ENCODE measurements at regions not wholly inside any gene's neighbourhood (a gene's known extent, or its start where the extent isn't known, plus 50 kb on each side); places are given as distances from the start of the nearest gene placed in this dataset.

GRCh38 chr12:77725611-77726010, 105.1 kb upstream of the NAV3 start:
- no peak for ATAC-seq (ENCODE audit: poor library complexity)
- intact Hi-C loops (cut with DNase I) = no loop called here
- no peak for DNase-seq

GRCh38 chr12:77724367-77724957, 106.2 kb upstream of the NAV3 start:
- intact Hi-C loops (cut with DNase I) = loop anchor here (5.0 kb wide), 1 partner anchor 203 kb away; no protein-coding TSS in a partner anchor
- DNase-seq (no peak), ATAC-seq (ENCODE audit: poor library complexity) (peak; percentile 84)

GRCh38 chr12:77723308-77723707, 107.4 kb upstream of the NAV3 start:
- no peak for ATAC-seq (ENCODE audit: poor library complexity)
- intact Hi-C loops (cut with DNase I) = loop anchor here (5.0 kb wide), 1 partner anchor 204 kb away; no protein-coding TSS in a partner anchor

GRCh38 chr12:77722536-77722935, 108.2 kb upstream of the NAV3 start:
- ATAC-seq (ENCODE audit: poor library complexity) (no peak), DNase-seq (no peak)
- intact Hi-C loops (cut with DNase I) = loop anchor here (5.0 kb wide), 1 partner anchor 205 kb away; no protein-coding TSS in a partner anchor

More at GRCh38 chr12:77723308-77723707, 107.4 kb upstream of the NAV3 start:
- DNase-seq = no peak

GRCh38 chr12:77720258-77720657, 110.4 kb upstream of the NAV3 start:
- intact Hi-C loops (cut with DNase I) = loop anchor here (5.0 kb wide), 1 partner anchor 207 kb away; no protein-coding TSS in a partner anchor
- no peak for ATAC-seq (ENCODE audit: poor library complexity)

DNA sequence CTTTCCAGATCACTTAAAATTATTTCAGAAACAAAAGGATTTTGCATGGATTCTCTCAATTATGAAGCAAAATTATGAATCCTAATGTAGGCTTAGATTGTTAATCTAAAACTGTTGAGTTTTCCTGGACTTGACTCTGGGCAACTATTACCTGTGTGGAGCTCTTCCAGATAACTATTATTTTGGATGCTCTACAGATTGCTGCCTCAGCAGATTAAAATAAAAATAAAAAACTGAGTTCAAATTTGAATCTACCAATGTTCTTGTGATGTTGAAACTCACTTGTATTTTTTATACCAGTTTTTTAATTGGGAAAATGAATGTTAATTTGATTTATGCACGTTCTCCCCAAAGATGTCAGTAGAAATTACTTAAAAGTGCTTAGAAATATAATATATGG, 120.5 kb upstream of the NAV3 start:
- DNase-seq (no peak), ATAC-seq (ENCODE audit: poor library complexity) (no peak)
- intact Hi-C loops (cut with DNase I) = no loop called here

More at GRCh38 chr12:77720258-77720657, 110.4 kb upstream of the NAV3 start:
- DNase-seq = no peak

- no peak for ATAC-seq (ENCODE audit: poor library complexity)
- intact Hi-C loops (cut with DNase I) = no loop called here
- DNase-seq = no peak
These were observed 133.6 kb upstream of the NAV3 start for GRCh38 chr12:77697126-77697525.

GRCh38 chr12:77696183-77696582, 134.5 kb upstream of the NAV3 start:
- ATAC-seq (ENCODE audit: poor library complexity) = no peak
- intact Hi-C loops (cut with DNase I) = no loop called here
- DNase-seq = no peak

DNA sequence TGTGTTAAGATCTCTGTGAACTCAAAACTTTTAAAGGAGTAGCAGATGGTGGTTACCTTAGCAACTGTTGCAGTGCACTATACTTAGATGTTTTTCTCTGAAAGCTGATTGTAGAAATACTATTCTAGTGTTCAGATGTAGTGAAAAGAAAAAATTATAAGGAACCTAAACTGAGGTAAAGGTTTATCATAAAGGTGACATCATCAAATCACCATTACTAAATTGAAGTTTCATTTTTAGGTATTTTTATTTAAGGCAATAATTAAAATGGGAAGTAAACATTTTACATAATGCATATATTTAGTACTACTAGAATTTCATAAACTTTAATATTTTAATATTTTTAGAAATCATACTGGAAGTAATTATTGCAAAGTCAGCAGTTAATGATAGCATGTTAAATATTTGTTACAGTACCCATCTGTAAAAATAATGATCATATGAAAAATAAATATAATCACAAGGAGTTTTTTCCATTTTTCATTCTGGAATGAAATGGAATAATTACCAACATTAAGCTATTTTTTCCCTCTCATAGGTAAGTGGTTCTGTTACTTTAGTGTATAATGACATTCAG, 141.1 kb upstream of the NAV3 start:
- intact Hi-C loops (cut with DNase I) = loop anchor here (5.0 kb wide), 1 partner anchor 537 kb away; no protein-coding TSS in a partner anchor
- ATAC-seq (ENCODE audit: poor library complexity) (no peak), DNase-seq (no peak)

DNA sequence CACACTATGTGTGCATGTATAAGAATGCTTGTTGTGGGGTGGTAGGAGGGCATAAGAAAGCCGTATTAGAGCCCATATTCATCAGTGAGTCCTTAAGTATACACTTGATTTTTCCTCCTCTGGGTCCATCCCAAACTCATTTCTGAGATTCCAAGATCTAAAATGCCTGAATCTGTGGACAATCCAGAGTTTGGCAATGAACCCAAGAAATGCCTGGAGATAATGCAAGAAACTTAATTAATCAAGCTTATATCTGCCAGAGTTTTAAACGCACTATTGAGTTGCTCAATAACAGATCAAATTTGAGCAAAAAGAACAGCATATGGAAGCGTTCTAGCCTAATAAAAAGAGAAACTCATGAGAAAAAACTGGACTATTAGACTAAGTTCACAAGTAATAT, 143.4 kb upstream of the NAV3 start:
- ATAC-seq (ENCODE audit: poor library complexity) (no peak), DNase-seq (no peak)
- intact Hi-C loops (cut with DNase I) = loop anchor here (5.0 kb wide), 1 partner anchor 535 kb away; no protein-coding TSS in a partner anchor

DNA sequence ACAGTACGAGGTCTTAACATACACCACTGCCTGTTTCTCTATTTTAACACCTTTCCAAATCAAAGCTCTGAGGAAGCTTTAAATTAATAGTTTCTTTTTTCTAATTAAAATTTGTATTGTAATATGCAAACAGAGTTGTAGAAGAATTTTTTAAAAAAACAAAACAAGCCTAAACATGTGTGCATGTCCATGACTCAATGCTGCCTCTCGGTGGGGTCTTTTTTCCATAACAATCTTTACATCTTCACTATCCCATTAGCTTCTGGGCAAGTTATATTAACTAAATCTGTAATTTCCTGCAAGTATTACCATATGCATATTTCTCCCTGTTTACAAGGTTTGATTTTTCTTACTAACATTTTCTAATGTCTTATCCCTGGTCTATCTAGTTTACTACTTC, 143.9 kb upstream of the NAV3 start:
- intact Hi-C loops (cut with DNase I) = loop anchor here (5.0 kb wide), 1 partner anchor 534 kb away; no protein-coding TSS in a partner anchor
- no peak for DNase-seq
- no peak for ATAC-seq (ENCODE audit: poor library complexity)

DNA sequence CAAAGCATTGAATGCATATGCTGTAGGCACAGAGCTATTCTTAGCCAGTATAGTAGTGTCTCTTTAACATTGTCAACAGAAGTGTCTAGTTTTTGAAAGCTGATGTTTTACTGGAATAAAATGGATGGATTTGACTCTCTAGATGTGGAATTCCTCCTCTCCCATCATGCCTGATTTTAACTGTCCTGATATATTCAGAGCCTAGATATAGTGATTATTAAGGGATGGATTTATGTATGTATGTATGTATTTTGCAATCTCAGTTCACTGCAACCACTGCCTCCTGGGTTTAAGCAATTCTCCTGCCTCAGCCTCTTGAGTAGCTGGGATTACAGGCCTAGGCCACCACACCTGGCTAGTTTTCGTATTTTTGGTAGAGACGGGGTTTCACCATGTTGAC, 144.8 kb upstream of the NAV3 start:
- intact Hi-C loops (cut with DNase I) = loop anchor here (5.0 kb wide), 1 partner anchor 534 kb away; no protein-coding TSS in a partner anchor
- no peak for DNase-seq
- no peak for ATAC-seq (ENCODE audit: poor library complexity)

- no peak for DNase-seq
- ATAC-seq (ENCODE audit: poor library complexity) = peak; percentile 84
- intact Hi-C loops (cut with DNase I) = loop anchor here (5.0 kb wide), 1 partner anchor 533 kb away; no protein-coding TSS in a partner anchor
These were observed 145.6 kb upstream of the NAV3 start for GRCh38 chr12:77685112-77685511.

GRCh38 chr12:77682488-77682887, 148.2 kb upstream of the NAV3 start:
- no peak for ATAC-seq (ENCODE audit: poor library complexity)
- intact Hi-C loops (cut with DNase I) = no loop called here
- no peak for DNase-seq

- DNase-seq (no peak), ATAC-seq (ENCODE audit: poor library complexity) (no peak)
- intact Hi-C loops (cut with DNase I) = no loop called here
These were observed 149.0 kb upstream of the NAV3 start for GRCh38 chr12:77681726-77682125.

GRCh38 chr12:77679686-77680085, 151.0 kb upstream of the NAV3 start:
- ATAC-seq (ENCODE audit: poor library complexity) = no peak
- intact Hi-C loops (cut with DNase I) = no loop called here
- DNase-seq = no peak

DNA sequence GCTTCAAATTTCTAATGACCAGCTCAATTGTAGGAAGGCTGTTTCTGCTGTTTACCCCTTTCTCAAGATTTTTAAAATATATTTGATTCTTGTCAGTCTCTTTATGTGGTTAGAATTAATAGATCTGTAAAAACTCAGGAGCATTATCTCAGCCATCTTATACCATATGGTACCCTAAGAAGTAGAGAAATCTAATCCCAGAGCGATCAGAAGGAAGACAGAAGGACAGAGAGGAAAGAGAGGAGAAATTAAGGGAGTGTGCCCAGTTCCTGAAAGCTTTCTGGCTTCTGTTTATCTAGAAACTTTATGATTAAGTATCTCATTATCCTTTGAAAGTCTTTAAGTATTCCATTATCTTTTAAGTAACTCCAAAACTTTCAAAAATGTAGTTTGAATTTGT, 152.1 kb upstream of the NAV3 start:
- intact Hi-C loops (cut with DNase I) = no loop called here
- ATAC-seq (ENCODE audit: poor library complexity) (no peak), DNase-seq (no peak)

DNA sequence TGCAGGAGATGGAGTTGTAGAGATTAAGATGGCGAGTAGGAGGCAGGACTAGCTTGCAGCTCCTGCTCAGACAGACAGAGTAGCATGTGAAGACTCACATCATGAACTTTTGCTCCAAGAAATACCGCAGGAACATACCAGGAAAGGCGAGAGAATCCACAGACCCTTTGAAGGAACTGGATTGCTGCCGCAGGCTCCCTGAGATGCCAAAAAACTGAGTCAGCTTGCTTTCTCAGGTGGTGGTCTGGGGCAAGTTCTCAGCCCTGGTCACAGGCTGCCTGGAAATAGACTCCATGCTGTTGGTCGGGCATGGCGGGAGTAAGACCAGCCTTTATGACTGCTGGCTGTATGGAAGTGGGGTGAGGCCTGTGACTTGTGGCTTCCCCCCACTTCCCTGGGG, 163.6 kb upstream of the NAV3 start:
- ATAC-seq (ENCODE audit: poor library complexity) (no peak), DNase-seq (no peak)
- intact Hi-C loops (cut with DNase I) = no loop called here

DNA sequence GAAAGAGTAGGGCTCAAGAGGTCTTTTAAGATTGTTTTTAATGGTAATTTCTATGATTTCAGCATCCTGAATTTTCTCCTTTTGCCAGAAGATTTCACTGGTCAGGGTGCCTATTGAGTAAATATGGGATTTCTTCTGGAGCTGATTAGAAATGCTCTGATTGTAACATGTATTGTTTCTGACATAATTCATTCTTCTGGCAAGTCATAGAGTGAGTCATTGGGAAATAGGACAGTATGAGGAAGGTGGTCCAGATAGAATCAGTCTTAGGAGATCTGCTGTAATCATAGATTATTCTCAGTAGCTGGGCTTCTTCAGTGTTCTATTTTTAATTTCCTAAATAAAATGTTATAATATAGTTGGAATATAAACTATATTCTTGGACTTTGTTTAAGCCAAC, 182.0 kb upstream of the NAV3 start:
- intact Hi-C loops (cut with DNase I) = no loop called here
- DNase-seq = no peak
- ATAC-seq (ENCODE audit: poor library complexity) = no peak

DNA sequence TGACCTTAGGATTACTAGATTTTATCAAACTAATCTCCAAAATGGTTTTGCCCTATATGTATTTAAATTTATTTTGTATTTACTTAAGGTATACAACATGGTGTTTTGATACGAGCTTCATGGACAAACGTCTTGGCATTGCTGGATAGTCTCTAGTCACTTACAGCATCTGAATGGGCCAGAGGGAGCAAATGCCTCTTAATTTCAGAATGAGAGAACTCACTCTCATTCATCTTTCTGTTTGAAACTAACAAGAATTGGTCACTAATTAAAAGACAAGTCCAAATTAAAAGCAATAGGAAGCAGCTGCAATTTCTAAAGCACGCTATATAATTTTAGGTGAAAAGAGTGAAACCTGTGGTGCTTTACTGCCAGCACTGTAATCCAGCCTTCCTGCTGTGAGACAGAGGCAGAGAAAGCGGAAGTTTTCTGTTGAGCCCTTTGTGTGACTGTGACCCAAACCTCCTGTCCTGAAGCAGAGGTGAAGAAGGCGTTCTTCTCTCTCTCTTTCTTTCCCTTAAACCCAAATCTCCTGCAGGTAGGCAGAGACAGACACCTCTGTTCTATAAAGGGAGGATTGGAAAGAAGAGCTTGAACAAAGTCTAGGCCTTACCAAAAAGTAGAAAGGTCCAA, 184.6 kb upstream of the NAV3 start:
- no peak for ATAC-seq (ENCODE audit: poor library complexity)
- intact Hi-C loops (cut with DNase I) = no loop called here
- DNase-seq = no peak

Measured in Right ventricle myocardium superior (tissue), 1 donor.